HFF-Myc (cell line): ENCODE measurements at regions not wholly inside any gene's neighbourhood (a gene's known extent, or its start where the extent isn't known, plus 50 kb on each side); places are given as distances from the start of the nearest gene placed in this dataset.

Experiments used
- DNase-seq: peaks from one replicate; pipeline ENCODE4 v3.0.0-alpha.2; 2011; ENCODE audit warnings: low read depth; ENCODE audit errors: extremely low read depth
- H3K4me3 ChIP-seq: replicated peaks from 2 replicates; pipeline ENCODE4 v1.5.1; 2011; ENCODE audit warnings: low read depth, mild to moderate bottlenecking, control low read depth, low read length
- TF ChIP-seq, protein P1 (sequence below): IDR thresholded peaks from 2 replicates; pipeline ENCODE4 v1.5.1; 2012; ENCODE audit warnings: mild to moderate bottlenecking, low read depth, low read length, control low read depth; ENCODE audit errors: missing control alignments

DNA sequence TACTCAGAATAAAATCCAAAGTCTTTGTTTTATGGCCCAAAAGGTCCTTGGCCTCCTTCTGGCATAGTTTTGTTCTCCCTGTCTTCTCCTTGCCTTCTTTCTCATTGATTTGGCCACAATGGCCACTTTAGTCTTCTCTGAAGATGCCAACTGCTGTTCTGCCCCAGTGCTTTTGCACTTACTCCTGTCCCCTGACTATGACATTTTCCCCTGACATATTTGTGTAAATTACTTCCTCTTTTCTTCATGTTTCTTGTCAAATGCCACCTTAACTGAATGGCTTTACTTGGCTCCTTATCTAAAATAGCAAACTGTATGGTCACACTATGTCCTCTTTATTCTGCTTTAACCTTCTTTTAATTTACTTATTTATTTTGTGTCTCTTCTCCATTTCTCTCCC is 484.7 kb upstream of the ARRDC3 start:
- no peak overlapping the region for H3K4me3 ChIP-seq
- TF ChIP-seq, protein P1, sequence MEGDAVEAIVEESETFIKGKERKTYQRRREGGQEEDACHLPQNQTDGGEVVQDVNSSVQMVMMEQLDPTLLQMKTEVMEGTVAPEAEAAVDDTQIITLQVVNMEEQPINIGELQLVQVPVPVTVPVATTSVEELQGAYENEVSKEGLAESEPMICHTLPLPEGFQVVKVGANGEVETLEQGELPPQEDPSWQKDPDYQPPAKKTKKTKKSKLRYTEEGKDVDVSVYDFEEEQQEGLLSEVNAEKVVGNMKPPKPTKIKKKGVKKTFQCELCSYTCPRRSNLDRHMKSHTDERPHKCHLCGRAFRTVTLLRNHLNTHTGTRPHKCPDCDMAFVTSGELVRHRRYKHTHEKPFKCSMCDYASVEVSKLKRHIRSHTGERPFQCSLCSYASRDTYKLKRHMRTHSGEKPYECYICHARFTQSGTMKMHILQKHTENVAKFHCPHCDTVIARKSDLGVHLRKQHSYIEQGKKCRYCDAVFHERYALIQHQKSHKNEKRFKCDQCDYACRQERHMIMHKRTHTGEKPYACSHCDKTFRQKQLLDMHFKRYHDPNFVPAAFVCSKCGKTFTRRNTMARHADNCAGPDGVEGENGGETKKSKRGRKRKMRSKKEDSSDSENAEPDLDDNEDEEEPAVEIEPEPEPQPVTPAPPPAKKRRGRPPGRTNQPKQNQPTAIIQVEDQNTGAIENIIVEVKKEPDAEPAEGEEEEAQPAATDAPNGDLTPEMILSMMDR: no peak
- DNase-seq: no peak

DNA sequence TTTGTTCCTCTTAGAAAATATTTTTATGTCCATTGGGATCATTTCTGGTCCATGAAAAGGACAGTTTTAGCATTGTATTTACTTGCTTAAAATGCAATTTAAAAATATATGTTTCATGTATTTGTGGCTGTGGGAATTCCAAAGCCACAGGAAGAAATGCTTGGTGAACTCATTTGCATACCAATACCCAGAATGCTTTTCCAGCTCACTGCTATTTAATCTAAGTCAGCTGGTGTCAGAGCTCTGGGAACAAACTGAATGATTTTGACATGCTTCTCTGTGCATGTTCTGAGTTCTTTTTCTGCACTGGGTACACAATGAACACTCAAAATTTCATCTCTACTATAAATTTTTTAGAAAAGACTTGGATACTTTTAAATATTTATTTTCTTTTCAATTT is 482.8 kb upstream of the ARRDC3 start:
- DNase-seq: no peak
- TF ChIP-seq, protein P1: no peak
- H3K4me3 ChIP-seq: no peak overlapping the region

DNA sequence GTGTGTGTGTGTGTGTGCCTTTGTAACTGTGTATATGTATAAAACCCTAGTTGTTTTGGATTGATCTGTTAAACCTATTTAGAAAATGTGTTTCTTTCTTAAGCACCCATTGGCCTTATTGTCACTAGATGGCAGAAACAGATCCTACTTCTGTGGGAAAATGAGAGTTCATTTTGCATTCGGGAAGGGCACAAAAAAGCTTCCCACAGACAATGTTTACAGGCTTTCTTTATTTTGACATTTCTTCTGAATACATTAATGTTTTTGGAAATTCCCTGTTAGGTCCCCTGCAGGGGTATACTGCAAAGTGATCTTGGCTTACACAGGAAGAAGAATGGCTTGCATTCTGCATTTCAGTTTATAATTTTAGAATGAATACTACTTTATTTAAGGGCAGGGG is 481.8 kb upstream of the ARRDC3 start:
- TF ChIP-seq, protein P1: no peak
- no peak for DNase-seq
- no peak overlapping the region for H3K4me3 ChIP-seq

DNA sequence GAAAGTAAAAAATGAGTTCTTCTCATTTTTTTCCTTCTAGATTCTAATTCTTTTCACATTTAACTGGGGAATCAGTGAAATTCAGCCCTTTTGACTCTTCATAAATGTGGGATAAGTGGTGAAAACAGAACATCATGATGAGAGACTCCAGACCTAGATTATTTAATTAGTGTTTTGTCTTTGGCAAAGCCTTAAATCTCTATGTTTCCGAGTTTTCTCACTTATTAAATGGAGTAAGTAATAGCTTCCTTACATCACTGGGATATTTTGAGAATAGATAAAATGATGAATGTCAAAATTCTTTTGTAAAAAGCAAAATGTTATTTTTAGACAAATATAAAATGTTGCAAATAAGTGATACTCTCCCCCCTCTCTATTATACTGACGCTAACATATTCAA is 468.6 kb upstream of the ARRDC3 start:
- DNase-seq: no peak
- TF ChIP-seq, protein P1: no peak

DNA sequence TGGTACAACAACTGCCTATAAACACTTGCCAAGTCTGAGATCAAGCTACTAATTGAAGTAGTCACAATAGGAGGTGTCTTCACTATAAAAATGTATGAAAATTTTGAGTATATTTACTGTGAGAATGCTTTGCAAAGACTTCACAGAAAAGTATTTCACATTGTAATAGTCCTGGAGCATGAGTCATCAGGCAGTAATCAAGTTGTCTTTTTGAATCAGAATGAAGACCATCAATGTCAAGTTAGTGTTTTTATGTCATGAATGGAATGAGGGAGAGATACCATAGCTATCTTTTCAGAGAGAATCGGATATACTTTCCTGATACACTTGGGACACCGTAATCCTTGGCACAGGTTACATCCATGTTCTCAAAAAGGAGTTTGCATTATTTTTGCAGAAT is 466.9 kb upstream of the ARRDC3 start:
- no peak for DNase-seq

More for the DNA sequence above, 468.6 kb upstream of the ARRDC3 start:
- no peak overlapping the region for H3K4me3 ChIP-seq

DNA sequence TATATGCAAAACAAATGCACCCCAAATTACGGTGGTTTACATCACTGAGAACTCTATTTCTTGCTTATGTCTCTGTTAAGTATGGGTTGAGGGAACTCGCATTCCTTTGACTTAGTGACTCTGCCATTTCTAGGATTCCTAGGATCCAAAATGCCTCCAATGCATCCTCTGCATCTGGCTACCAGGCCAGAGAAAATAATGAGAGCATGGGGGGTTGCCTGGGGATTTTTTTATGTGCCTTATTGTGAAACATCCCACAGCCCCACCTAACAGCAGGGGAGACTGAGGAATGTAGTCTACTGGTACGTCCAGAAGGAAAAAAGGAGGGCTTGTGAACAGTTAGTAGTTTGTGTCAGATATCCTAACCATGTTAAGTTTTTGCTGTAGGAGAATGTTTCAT is 466.0 kb upstream of the ARRDC3 start:
- H3K4me3 ChIP-seq: no peak overlapping the region
- TF ChIP-seq, protein P1: no peak
- no peak for DNase-seq

More for the DNA sequence above, 466.9 kb upstream of the ARRDC3 start:
- TF ChIP-seq, protein P1: no peak
- no peak overlapping the region for H3K4me3 ChIP-seq

DNA sequence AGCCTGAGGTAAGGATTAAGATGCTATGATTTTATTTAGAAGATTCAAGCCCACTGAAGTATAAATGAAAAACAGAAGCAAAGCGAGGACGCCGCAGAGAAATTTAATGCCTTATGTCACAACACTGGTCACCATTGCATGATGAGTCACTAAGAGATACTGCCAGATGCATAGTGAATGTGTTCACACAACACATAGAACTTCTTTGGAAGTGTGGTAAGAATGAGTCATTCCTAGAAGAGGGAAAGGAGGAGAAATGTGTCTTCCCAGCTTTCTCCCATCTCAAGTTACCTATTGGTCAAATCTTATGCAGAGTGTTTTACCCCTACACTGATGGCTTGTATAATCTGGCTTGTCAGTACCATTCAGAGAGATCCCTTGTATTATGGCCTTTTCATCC is 465.3 kb upstream of the ARRDC3 start:
- no peak overlapping the region for H3K4me3 ChIP-seq
- TF ChIP-seq, protein P1: no peak
- DNase-seq: peak; percentile 70
